ENCODE measurements at regions not wholly inside any gene's neighbourhood (a gene's known extent, or its start where the extent isn't known, plus 50 kb on each side); places are given as distances from the start of the nearest gene placed in this dataset.

GRCh38 chr3:76502076-76502475 lies 537.8 kb upstream of the ROBO2 start:
- Histone ChIP-seq H3K27me3 (no peaks in the 10 kb centered on the region), H3K27ac (no peak overlapping the region), H3K4me3 (no peak overlapping the region), H3K9me3 (no peaks in the 10 kb centered on the region), H3K36me3 (ENCODE audit: low read depth, missing control alignments) (no peaks in the 10 kb centered on the region), H3K4me1 (no peaks in the 10 kb centered on the region)
- TF ChIP-seq POLR2A (IDR thresholded peaks at IDR 0.05), result no peak
- TF ChIP-seq CTCF (IDR thresholded peaks at IDR 0.05), result no peak
- intact Hi-C loops (cut with DNase I; ENCODE audit: low total_unique reads), result no loop called here
- DNase-seq, result no peak

- Histone ChIP-seq H3K9me3 (no peaks in the 10 kb centered on the region), H3K4me3 (no peak overlapping the region), H3K36me3 (ENCODE audit: low read depth, missing control alignments) (no peaks in the 10 kb centered on the region), H3K4me1 (no peaks in the 10 kb centered on the region), H3K27ac (no peak overlapping the region), H3K27me3 (no peaks in the 10 kb centered on the region)
- WGBS, 2 donors, result 89 to 92% methylated on average over 5 of the region's 5 CpGs
- TF ChIP-seq CTCF (IDR thresholded peaks at IDR 0.05) (no peak), POLR2A (IDR thresholded peaks at IDR 0.05) (no peak)
- intact Hi-C loops (cut with DNase I; ENCODE audit: low total_unique reads), result no loop called here
- DNase-seq, result no peak
Observed at GRCh38 chr3:76505202-76505845, 534.6 kb upstream of the ROBO2 start.

GRCh38 chr3:76509179-76509830 lies 530.6 kb upstream of the ROBO2 start:
- H3K36me3 ChIP-seq (ENCODE audit: low read depth, missing control alignments), result no peaks in the 10 kb centered on the region
- no peak overlapping the region for H3K27ac ChIP-seq
- intact Hi-C loops (cut with DNase I; ENCODE audit: low total_unique reads), result no loop called here
- H3K4me3 ChIP-seq, result no peak overlapping the region
- no peaks in the 10 kb centered on the region for H3K27me3 ChIP-seq
- 70 to 78% methylated on average over 9 of the region's 9 CpGs for WGBS, 2 donors
- TF ChIP-seq POLR2A (IDR thresholded peaks at IDR 0.05) (no peak), CTCF (IDR thresholded peaks at IDR 0.05) (no peak)
- no peaks in the 10 kb centered on the region for H3K9me3 ChIP-seq
- DNase-seq, result no peak
- no peaks in the 10 kb centered on the region for H3K4me1 ChIP-seq

- Histone ChIP-seq H3K27me3 (no peaks in the 10 kb centered on the region), H3K36me3 (ENCODE audit: low read depth, missing control alignments) (no peaks in the 10 kb centered on the region), H3K4me1 (no peaks in the 10 kb centered on the region), H3K9me3 (no peaks in the 10 kb centered on the region), H3K27ac (no peak overlapping the region), H3K4me3 (no peak overlapping the region)
- no peak for DNase-seq
- intact Hi-C loops (cut with DNase I; ENCODE audit: low total_unique reads), result no loop called here
- no peak for TF ChIP-seq CTCF (IDR thresholded peaks at IDR 0.05)
- TF ChIP-seq POLR2A (IDR thresholded peaks at IDR 0.05), result no peak
Observed at GRCh38 chr3:76514836-76515235, 525.1 kb upstream of the ROBO2 start.

- H3K9me3 ChIP-seq, result no peaks in the 10 kb centered on the region
- no peaks in the 10 kb centered on the region for H3K36me3 ChIP-seq (ENCODE audit: low read depth, missing control alignments)
- H3K27ac ChIP-seq, result no peak overlapping the region
- DNase-seq, result no peak
- intact Hi-C loops (cut with DNase I; ENCODE audit: low total_unique reads), result no loop called here
- H3K4me1 ChIP-seq, result no peaks in the 10 kb centered on the region
- TF ChIP-seq POLR2A (IDR thresholded peaks at IDR 0.05) (no peak), CTCF (IDR thresholded peaks at IDR 0.05) (no peak)
- no peaks in the 10 kb centered on the region for H3K27me3 ChIP-seq
- H3K4me3 ChIP-seq, result no peak overlapping the region
- 50 to 59% methylated on average over 1 of the region's 1 CpG for WGBS, 2 donors
Observed at GRCh38 chr3:76523337-76523736, 516.6 kb upstream of the ROBO2 start.

Data from testis (tissue), 2 donors.